Ascending aorta (tissue), 2 donors: ENCODE measurements at regions not wholly inside any gene's neighbourhood (a gene's known extent, or its start where the extent isn't known, plus 50 kb on each side); places are given as distances from the start of the nearest gene placed in this dataset.

Experiments used
- DNase-seq, 2 donors: peaks; one replicate each; pipeline ENCODE4 v3.0.0-alpha.2; 2019; ENCODE audit warnings: low spot score in 2 of 2
- H3K27ac ChIP-seq, 2 donors: fragments of 200-600 bp; sonication (generic); one replicate each; pipeline ENCODE4 v1.5.1; 2016 to 2017; ENCODE audit warnings: mild to moderate bottlenecking in 1 of 2
- H3K27me3 ChIP-seq: fragments of 200-600 bp; sonication (generic); one replicate; pipeline ENCODE4 v1.5.1; 2017
- H3K36me3 ChIP-seq, 2 donors: fragments of 200-600 bp; sonication (generic); one replicate each; pipeline ENCODE4 v1.5.1; 2016
- H3K4me1 ChIP-seq, 2 donors: fragments of 200-600 bp; sonication (generic); one replicate each; pipeline ENCODE4 v1.5.1; 2016 to 2017; ENCODE audit warnings: mild to moderate bottlenecking in 1 of 2
- H3K4me3 ChIP-seq, 2 donors: fragments of 200-600 bp; sonication (generic); one replicate each; pipeline ENCODE4 v1.5.1; 2016 to 2017; ENCODE audit warnings: mild to moderate bottlenecking in 1 of 2
- H3K9me3 ChIP-seq, 2 donors: fragments of 200-600 bp; sonication (generic); one replicate each; pipeline ENCODE4 v1.5.1; 2016
- intact Hi-C: fragments of 100-400 bp; cut with DNase I; formaldehyde crosslinking; loops from one replicate; pipeline ENCODE4 v1.15.1; 2023
- TF ChIP-seq, protein P1 (sequence below), 3 experiments: fragments of 200-600 bp in 2 of 3; fragments of 450-650 bp in 1 of 3; sonication (generic) in 2 of 3; IDR thresholded peaks; one replicate each; pipeline ENCODE4 v1.5.1; 2016 to 2019; ENCODE audit warnings: antibody characterized with exemption in 3 of 3, mild to moderate bottlenecking in 1 of 3, moderate library complexity in 1 of 3

DNA sequence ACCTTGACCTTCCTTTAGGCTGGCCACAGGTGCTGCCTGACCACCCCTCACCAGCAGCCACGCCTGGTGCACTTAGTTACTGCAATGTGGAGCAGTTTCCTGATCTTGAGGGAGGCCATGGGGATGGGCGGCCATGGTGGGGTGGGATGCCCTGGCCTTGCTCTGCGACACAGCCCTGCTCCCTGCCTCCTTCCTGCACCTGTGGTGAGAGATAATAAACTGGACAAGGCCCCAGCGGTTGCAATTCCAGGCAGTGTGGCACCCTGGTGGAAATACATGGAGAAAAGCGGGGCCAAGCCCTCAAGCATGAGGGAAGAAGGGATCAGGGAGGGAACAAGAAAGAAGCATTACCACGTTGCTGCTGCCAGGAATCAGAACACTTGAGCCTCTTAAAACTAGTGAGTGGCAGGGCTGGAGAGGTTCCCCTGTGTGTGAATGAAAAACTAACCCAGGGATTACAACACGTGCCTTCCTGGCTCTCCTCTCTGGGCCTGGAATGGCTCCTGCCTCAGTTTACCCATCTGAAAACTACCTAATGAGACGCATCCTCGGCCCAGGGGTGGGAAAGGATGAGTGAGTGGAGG, 213.2 kb downstream of the LY86 start:
- DNase-seq = no peak
- H3K27ac ChIP-seq = no peak overlapping the region
- no peaks in the 10 kb centered on the region for H3K9me3 ChIP-seq
- TF ChIP-seq, protein P1, sequence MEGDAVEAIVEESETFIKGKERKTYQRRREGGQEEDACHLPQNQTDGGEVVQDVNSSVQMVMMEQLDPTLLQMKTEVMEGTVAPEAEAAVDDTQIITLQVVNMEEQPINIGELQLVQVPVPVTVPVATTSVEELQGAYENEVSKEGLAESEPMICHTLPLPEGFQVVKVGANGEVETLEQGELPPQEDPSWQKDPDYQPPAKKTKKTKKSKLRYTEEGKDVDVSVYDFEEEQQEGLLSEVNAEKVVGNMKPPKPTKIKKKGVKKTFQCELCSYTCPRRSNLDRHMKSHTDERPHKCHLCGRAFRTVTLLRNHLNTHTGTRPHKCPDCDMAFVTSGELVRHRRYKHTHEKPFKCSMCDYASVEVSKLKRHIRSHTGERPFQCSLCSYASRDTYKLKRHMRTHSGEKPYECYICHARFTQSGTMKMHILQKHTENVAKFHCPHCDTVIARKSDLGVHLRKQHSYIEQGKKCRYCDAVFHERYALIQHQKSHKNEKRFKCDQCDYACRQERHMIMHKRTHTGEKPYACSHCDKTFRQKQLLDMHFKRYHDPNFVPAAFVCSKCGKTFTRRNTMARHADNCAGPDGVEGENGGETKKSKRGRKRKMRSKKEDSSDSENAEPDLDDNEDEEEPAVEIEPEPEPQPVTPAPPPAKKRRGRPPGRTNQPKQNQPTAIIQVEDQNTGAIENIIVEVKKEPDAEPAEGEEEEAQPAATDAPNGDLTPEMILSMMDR (IDR thresholded peaks at IDR 0.05) = no peak
- no peaks in the 10 kb centered on the region for H3K27me3 ChIP-seq
- intact Hi-C loops = no loop called here
- H3K36me3 ChIP-seq = no peaks in the 10 kb centered on the region
- no peaks in the 10 kb centered on the region for H3K4me1 ChIP-seq
- H3K4me3 ChIP-seq = no peak overlapping the region

DNA sequence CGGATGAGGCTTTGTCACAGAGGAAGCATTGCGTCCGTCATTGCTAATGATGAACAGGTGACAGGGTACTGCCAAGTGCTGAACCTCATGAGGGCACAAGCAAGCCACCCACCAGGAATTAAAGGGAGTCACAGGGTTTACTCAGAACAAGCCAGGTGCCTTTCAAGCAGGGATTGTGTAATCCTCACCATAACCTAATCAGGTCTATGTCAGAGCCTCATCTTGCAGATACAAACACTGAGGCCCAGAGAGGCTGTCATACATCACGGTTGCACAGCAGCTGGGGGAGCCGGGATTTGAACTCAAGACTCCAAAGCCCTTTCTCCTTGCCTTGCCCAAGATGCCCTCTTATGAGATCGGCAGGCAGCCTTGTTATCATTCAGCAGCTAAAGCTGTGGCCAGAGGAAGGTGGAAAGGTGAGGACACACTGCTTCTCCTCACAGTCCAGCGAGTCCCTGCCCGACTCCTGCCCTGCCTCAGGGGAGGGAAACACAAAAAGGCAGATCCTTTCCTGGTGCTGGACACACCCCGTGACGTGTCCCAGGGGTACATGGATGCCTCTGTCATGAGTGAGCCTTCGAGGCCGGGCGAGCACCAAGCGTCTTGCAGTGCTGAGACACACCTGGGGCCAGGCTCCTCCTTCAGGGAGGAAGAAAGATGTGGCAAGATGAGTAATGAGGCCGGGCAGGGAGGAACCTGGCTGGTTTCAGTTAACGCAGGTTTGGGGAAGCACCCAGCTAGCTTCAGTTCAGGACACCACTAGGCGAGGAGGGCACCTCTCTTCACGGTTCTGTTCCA, 214.9 kb downstream of the LY86 start:
- DNase-seq = peak in 1 of 2 donors; percentile 61
- H3K27ac ChIP-seq = no peak overlapping the region
- no peaks in the 10 kb centered on the region for H3K4me1 ChIP-seq
- TF ChIP-seq, protein P1 (IDR thresholded peaks at IDR 0.05) = no peak
- no peak overlapping the region for H3K4me3 ChIP-seq
- intact Hi-C loops = no loop called here
- no peaks in the 10 kb centered on the region for H3K9me3 ChIP-seq
- H3K36me3 ChIP-seq = no peaks in the 10 kb centered on the region
- no peaks in the 10 kb centered on the region for H3K27me3 ChIP-seq

DNA sequence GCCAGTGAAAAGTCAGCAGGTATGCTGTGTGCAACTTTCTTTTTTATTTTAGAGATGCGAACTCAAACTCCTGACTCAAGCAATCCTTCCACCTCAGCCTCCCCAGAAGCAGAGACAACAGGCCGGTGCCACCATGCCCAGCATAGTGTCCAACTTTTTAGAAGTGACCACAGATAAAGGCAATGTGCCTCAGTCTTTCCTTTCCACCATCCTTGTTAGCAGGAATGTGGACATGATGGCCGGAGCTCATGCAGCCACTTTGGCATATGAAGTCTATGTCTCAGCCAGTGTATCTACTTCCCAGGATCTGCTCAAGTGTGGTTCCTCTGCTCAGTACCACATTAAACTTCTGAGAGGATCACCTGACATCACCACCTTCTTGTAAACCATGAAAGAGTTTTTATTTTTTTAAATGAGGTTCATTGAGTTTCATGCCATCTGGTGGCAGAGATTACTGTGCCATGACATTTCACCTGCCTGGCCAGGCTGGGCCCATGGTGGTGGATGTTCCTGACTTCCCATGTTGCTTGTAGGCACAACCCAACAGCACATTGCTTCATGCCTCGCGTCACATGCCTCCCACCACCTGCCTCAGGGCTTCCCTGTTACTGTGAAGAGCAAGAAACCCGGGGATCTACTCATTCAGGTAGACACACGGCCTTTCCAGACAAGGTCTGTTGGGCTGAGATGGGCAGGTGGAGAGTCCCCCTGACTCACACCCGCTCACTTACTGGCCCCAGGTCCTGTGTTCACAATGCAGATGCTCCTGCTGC, 216.5 kb downstream of the LY86 start:
- intact Hi-C loops = no loop called here
- H3K4me3 ChIP-seq = no peak overlapping the region
- H3K36me3 ChIP-seq = no peaks in the 10 kb centered on the region
- TF ChIP-seq, protein P1 (IDR thresholded peaks at IDR 0.05) = no peak
- no peaks in the 10 kb centered on the region for H3K4me1 ChIP-seq
- H3K27me3 ChIP-seq = no peaks in the 10 kb centered on the region
- no peak overlapping the region for H3K27ac ChIP-seq
- no peaks in the 10 kb centered on the region for H3K9me3 ChIP-seq
- DNase-seq = peak in 1 of 2 donors; percentile 31

DNA sequence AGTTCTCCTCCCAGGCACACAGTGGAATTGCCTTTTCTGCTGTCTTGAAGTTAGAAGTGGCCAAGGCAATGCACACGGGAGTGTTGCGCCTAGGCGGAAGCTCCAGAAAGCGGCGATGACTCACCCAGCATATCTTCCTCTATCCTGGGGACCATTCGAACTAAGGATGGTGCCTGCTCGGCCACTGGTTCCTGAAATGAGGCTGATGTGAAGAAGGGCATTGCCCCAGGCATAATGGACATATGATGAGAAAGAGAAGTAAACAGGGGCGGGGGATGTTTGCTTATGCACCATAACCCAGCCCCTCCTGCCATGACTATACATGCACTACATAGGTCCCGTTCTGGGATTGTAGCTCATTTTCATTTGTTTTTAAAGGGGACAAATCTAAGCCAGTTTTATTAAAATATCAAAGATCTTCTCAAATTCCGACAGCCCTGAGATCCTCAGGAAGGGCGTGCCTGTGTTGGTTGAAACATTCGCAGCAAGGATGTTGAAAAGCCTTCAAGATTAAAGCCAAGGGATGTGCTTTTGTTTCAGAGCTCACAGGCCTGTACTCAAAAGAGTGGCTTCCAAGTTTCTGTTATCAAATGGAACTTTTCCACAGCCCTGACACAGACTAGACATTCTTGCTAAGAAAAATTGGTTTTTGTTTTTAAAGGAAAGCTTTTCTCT, 218.5 kb downstream of the LY86 start:
- peak; percentile 50 to 73 for DNase-seq
- H3K36me3 ChIP-seq = no peaks in the 10 kb centered on the region
- H3K4me3 ChIP-seq = no peak overlapping the region
- H3K4me1 ChIP-seq = no peaks in the 10 kb centered on the region
- intact Hi-C loops = no loop called here
- no peak overlapping the region for H3K27ac ChIP-seq
- TF ChIP-seq, protein P1 (IDR thresholded peaks at IDR 0.05) = no peak
- no peaks in the 10 kb centered on the region for H3K9me3 ChIP-seq
- no peaks in the 10 kb centered on the region for H3K27me3 ChIP-seq

DNA sequence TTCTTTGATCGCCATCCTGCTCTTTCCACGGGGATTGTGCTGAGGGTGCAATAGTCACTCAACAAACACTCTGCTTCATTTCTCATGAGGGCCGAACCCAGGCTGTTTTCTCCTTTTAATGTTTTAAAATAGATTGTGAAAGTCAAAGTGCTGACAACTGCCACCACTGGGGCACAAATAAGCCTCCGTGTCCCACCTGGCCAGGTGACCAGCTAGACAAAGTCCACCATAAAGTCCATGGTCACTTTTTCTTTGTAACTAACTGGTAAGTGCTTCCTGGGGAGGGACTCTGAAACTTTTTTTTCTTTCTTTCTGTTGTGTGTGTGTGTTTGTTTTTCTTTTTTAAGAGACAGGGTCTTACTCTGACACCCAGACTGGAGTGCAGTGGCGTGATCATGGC, 219.8 kb downstream of the LY86 start:
- TF ChIP-seq, protein P1 (IDR thresholded peaks at IDR 0.05) = no peak
- Histone ChIP-seq H3K4me3 (no peak overlapping the region), H3K27ac (no peak overlapping the region), H3K27me3 (no peaks in the 10 kb centered on the region), H3K4me1 (no peaks in the 10 kb centered on the region), H3K36me3 (no peaks in the 10 kb centered on the region), H3K9me3 (no peaks in the 10 kb centered on the region)
- DNase-seq = peak in 1 of 2 donors; percentile 37
- intact Hi-C loops = no loop called here
